AG04450 (cell line): ENCODE measurements at regions not wholly inside any gene's neighbourhood (a gene's known extent, or its start where the extent isn't known, plus 50 kb on each side); places are given as distances from the start of the nearest gene placed in this dataset.

Experiments
- CTCF ChIA-PET: fragments of 300-600, 350-600 bp; formaldehyde crosslinking; extraction: SDS; loops from one replicate; lab custom pipeline; 2022; ENCODE audit warnings: antibody characterized with exemption, inconsistent platforms; lab: Charles Lee
- POLR2A ChIA-PET: fragments of 350-600 bp; formaldehyde crosslinking; extraction: SDS; loops from one replicate; lab custom pipeline; 2021; ENCODE audit warnings: antibody characterized with exemption, inconsistent platforms; lab: Yijun Ruan, JAX
- DNase-seq: peaks from one replicate; pipeline ENCODE4 v3.0.0-alpha.2; 2011; ENCODE audit warnings: low read depth, low spot score
- H3K27ac ChIP-seq: one replicate; pipeline ENCODE4 v1.5.1; 2012; ENCODE audit warnings: low read depth, low read length, control low read depth
- H3K27me3 ChIP-seq: one replicate; pipeline ENCODE4 v1.6.0; 2012; ENCODE audit warnings: low read length; ENCODE audit not compliant: control insufficient read depth, insufficient read depth
- H3K4me3 ChIP-seq: 2 replicates; pipeline ENCODE4 v1.5.1; 2011; ENCODE audit warnings: mild to moderate bottlenecking, low read depth, low read length, control low read depth
- H3K9me3 ChIP-seq: 2 replicates; pipeline ENCODE4 v1.5.1; 2012; ENCODE audit warnings: low read length; ENCODE audit not compliant: control insufficient read depth, insufficient read depth
- CTCF ChIP-seq: IDR thresholded peaks from 2 replicates; pipeline ENCODE4 v1.5.1; 2011; ENCODE audit warnings: low read depth, low read length, control low read depth, inconsistent platforms

- Histone ChIP-seq H3K27me3 (peaks cover 12% of the 10 kb centered on the region), H3K27ac (no peak overlapping the region), H3K9me3 (no peaks in the 10 kb centered on the region), H3K4me3 (no peak overlapping the region)
- POLR2A ChIA-PET = no interaction called here
- TF ChIP-seq CTCF = no peak
- no peak for DNase-seq
- CTCF ChIA-PET = no interaction called here
These were observed 287.0 kb downstream of the ICOS start for GRCh38 chr2:204223544-204223943.

GRCh38 chr2:204225671-204226073 is 289.1 kb downstream of the ICOS start:
- ChIA-PET CTCF (interaction anchor here (1.8 kb wide), 1 partner anchor 35 kb away, joined by 4 read pairs; no protein-coding TSS in a partner anchor), POLR2A (no interaction called here)
- DNase-seq = no peak
- Histone ChIP-seq H3K4me3 (no peak overlapping the region), H3K9me3 (no peaks in the 10 kb centered on the region), H3K27ac (no peak overlapping the region), H3K27me3 (peaks cover 12% of the 10 kb centered on the region)
- TF ChIP-seq CTCF = no peak

- Histone ChIP-seq H3K27ac (no peak overlapping the region), H3K4me3 (no peak overlapping the region), H3K27me3 (peaks cover 12% of the 10 kb centered on the region), H3K9me3 (no peaks in the 10 kb centered on the region)
- ChIA-PET CTCF (interaction anchor here (1.0 to 1.8 kb wide), 2 partner anchors 34 to 1722 kb away, joined by 3 to 4 read pairs; no protein-coding TSS in a partner anchor), POLR2A (no interaction called here)
- TF ChIP-seq CTCF = no peak
- no peak for DNase-seq
These were observed 289.8 kb downstream of the ICOS start for GRCh38 chr2:204226305-204226880.

- ChIA-PET POLR2A (no interaction called here), CTCF (no interaction called here)
These were observed 291.8 kb downstream of the ICOS start for GRCh38 chr2:204228169-204228886.

More at GRCh38 chr2:204228169-204228886, 291.8 kb downstream of the ICOS start:
- no peak for TF ChIP-seq CTCF
- no peak overlapping the region for H3K4me3 ChIP-seq
- H3K9me3 ChIP-seq = no peaks in the 10 kb centered on the region
- H3K27me3 ChIP-seq = peaks cover 12% of the 10 kb centered on the region
- H3K27ac ChIP-seq = no peak overlapping the region
- no peak for DNase-seq
